IMR-90 (cell line): ENCODE measurements at regions not wholly inside any gene's neighbourhood (a gene's known extent, or its start where the extent isn't known, plus 50 kb on each side); places are given as distances from the start of the nearest gene placed in this dataset.

Experiments
- ATAC-seq: fragments of 200-7000 bp; cut with Tn5 transposase; 2 replicates; pipeline ENCODE4 v1.9.1; 2020; ENCODE audit warnings: low read depth, mild to moderate bottlenecking, moderate library complexity
- BruUV-seq: library from RNA; stranded (reverse); fragments of 400-500 nt; replicated peaks from 2 replicates; lab custom pipeline; 2021; lab: Mats Ljungman, UMichigan
- CTCF ChIA-PET: fragments of 300-600 bp; formaldehyde crosslinking; extraction: SDS; loops from one replicate; lab custom pipeline; 2021; ENCODE audit warnings: antibody characterized with exemption; lab: Yijun Ruan, JAX
- POLR2A ChIA-PET: fragments of 300-600 bp; sonication (Branson Sonifier 250); formaldehyde crosslinking; loops from one replicate; lab custom pipeline; 2022; ENCODE audit warnings: antibody characterized with exemption; ENCODE audit not compliant: unreplicated experiment; lab: Charles Lee
- DNase-seq: peaks from one replicate; pipeline ENCODE4 v3.0.0; 2013
- H2AFZ ChIP-seq: replicated peaks from 2 replicates; pipeline ENCODE3; 2013; ENCODE audit warnings: low read length, mild to moderate bottlenecking; ENCODE audit not compliant: poor library complexity
- H2AK5ac ChIP-seq: 2 replicates; pipeline ENCODE4 v1.6.1; 2013; ENCODE audit warnings: low read depth, low read length, inconsistent platforms
- H2AK9ac ChIP-seq: replicated peaks from 2 replicates; pipeline ENCODE3; 2013; ENCODE audit warnings: mild to moderate bottlenecking, low read depth, low read length, moderate library complexity; ENCODE audit not compliant: poor library complexity
- H2BK120ac ChIP-seq: 2 replicates; pipeline ENCODE4 v1.6.1; 2013; ENCODE audit warnings: low read depth, low read length, inconsistent platforms
- H2BK15ac ChIP-seq: 3 replicates; pipeline ENCODE4 v1.6.1; 2013; ENCODE audit warnings: low read depth, low read length, inconsistent platforms
- H2BK20ac ChIP-seq: 2 replicates; pipeline ENCODE4 v1.6.1; 2013; ENCODE audit warnings: low read depth, mild to moderate bottlenecking, inconsistent platforms, low read length, moderate library complexity
- H2BK5ac ChIP-seq: 2 replicates; pipeline ENCODE4 v1.6.1; 2013; ENCODE audit warnings: mild to moderate bottlenecking, low read depth, low read length, inconsistent platforms; ENCODE audit not compliant: poor library complexity, severe bottlenecking
- H3K14ac ChIP-seq: replicated peaks from 2 replicates; pipeline ENCODE4 v1.6.1; 2013; ENCODE audit warnings: low read depth, low read length, inconsistent platforms
- H3K18ac ChIP-seq: 2 replicates; pipeline ENCODE4 v1.6.1; 2013; ENCODE audit warnings: low read depth, low read length, control low read depth
- H3K23ac ChIP-seq: 2 replicates; pipeline ENCODE4 v1.6.1; 2013; ENCODE audit warnings: low read depth, low read length, inconsistent platforms
- H3K27ac ChIP-seq: 2 replicates; pipeline ENCODE4 v1.5.1; 2013; ENCODE audit warnings: mild to moderate bottlenecking, control low read depth, low read length; ENCODE audit not compliant: insufficient read depth
- H3K27me3 ChIP-seq: 2 replicates; pipeline ENCODE4 v1.6.1; 2013; ENCODE audit warnings: low read length; ENCODE audit not compliant: control insufficient read depth, insufficient read depth
- H3K36me3 ChIP-seq: 2 replicates; pipeline ENCODE4 v1.6.1; 2013; ENCODE audit warnings: low read length, mixed read lengths; ENCODE audit not compliant: control insufficient read depth, insufficient read depth
- H3K4ac ChIP-seq: 2 replicates; pipeline ENCODE4 v1.6.1; 2013; ENCODE audit warnings: low read depth, low read length, inconsistent platforms
- H3K4me1 ChIP-seq: 2 replicates; pipeline ENCODE4 v1.6.1; 2013; ENCODE audit warnings: low read length, mixed read lengths; ENCODE audit not compliant: control insufficient read depth, insufficient read depth
- H3K4me2 ChIP-seq: 2 replicates; pipeline ENCODE4 v1.6.1; 2013; ENCODE audit warnings: low read depth, mild to moderate bottlenecking, control low read depth, low read length, moderate library complexity
- H3K4me3 ChIP-seq: 2 replicates; pipeline ENCODE4 v1.5.1; 2013; ENCODE audit warnings: low read depth, mild to moderate bottlenecking, control low read depth, low read length, moderate library complexity; ENCODE audit not compliant: insufficient read depth
- H3K56ac ChIP-seq: 2 replicates; pipeline ENCODE4 v1.6.1; 2013; ENCODE audit warnings: low read length, inconsistent platforms; ENCODE audit not compliant: insufficient read depth; ENCODE audit errors: extremely low read depth
- H3K79me1 ChIP-seq, 2 experiments: 2 replicates each; pipeline ENCODE4 v1.6.1; 2013; ENCODE audit warnings: low read length in 2 of 2, inconsistent platforms in 1 of 2, low read depth in 1 of 2
- H3K9ac ChIP-seq: 2 replicates; pipeline ENCODE4 v1.6.1; 2013; ENCODE audit warnings: low read depth, low read length, control low read depth
- H3K9me1 ChIP-seq: 2 replicates; pipeline ENCODE4 v1.6.1; 2013; ENCODE audit warnings: low read length, inconsistent platforms; ENCODE audit not compliant: insufficient read depth
- H3K9me3 ChIP-seq: 2 replicates; pipeline ENCODE4 v1.6.1; 2013; ENCODE audit warnings: low read length; ENCODE audit not compliant: control insufficient read depth, insufficient read depth
- H4K20me1 ChIP-seq: 2 replicates; pipeline ENCODE4 v1.6.1; 2013; ENCODE audit warnings: low read length, inconsistent platforms; ENCODE audit not compliant: insufficient read depth
- H4K5ac ChIP-seq: 2 replicates; pipeline ENCODE4 v1.6.1; 2013; ENCODE audit warnings: mild to moderate bottlenecking, low read depth, low read length, control low read depth
- H4K8ac ChIP-seq, 2 experiments: 2 replicates each; pipeline ENCODE4 v1.6.1; 2013; ENCODE audit warnings: low read depth in 2 of 2, low read length in 2 of 2, control low read depth in 1 of 2, inconsistent platforms in 1 of 2
- H4K91ac ChIP-seq: 2 replicates; pipeline ENCODE4 v1.6.1; 2013; ENCODE audit warnings: low read depth, low read length, inconsistent platforms; ENCODE audit not compliant: insufficient read depth
- CEBPB ChIP-seq: IDR thresholded peaks from 2 replicates; pipeline ENCODE4 v1.6.1; 2012; ENCODE audit warnings: low read depth, low read length, improper control_type of control experiment
- MAZ ChIP-seq: IDR thresholded peaks from 2 replicates; pipeline ENCODE4 v1.6.1; 2012; ENCODE audit warnings: low read depth, mild to moderate bottlenecking, low read length, improper control_type of control experiment, moderate library complexity, borderline replicate concordance
- MXI1 ChIP-seq: IDR thresholded peaks from 2 replicates; pipeline ENCODE4 v1.6.1; 2012; ENCODE audit warnings: low read depth, mild to moderate bottlenecking, low read length, moderate library complexity, borderline replicate concordance
- WGBS, 2 experiments: methylation state at CpG; one replicate each; pipeline versions ENCODE4 v1.1.5 to v1.1.7; 2013; ENCODE audit warnings: missing lambda C conversion rate in 2 of 2; ENCODE audit not compliant: insufficient read length in 1 of 2; ENCODE audit errors: extremely low coverage in 2 of 2; 5-methylcytosine and 5-hydroxymethylcytosine counted together
- dilution Hi-C: fragments of 300-500 bp; cut with HindIII; formaldehyde crosslinking; loops from one replicate; pipeline ENCODE4 v1.14.3; 2018; ENCODE audit warnings: low sequenced_read_pairs; ENCODE audit not compliant: unreplicated experiment
- in situ Hi-C: fragments of 300-500 bp; cut with MboI; formaldehyde crosslinking; loops from 3 replicates; pipeline ENCODE4 v1.14.3; 2019; ENCODE audit warnings: low sequenced_read_pairs, inconsistent platforms, mixed read lengths
- intact Hi-C: fragments of 100-400 bp; cut with micrococcal nuclease; formaldehyde crosslinking; loops from 2 replicates; pipeline ENCODE4 v1.10.0; 2022

DNA sequence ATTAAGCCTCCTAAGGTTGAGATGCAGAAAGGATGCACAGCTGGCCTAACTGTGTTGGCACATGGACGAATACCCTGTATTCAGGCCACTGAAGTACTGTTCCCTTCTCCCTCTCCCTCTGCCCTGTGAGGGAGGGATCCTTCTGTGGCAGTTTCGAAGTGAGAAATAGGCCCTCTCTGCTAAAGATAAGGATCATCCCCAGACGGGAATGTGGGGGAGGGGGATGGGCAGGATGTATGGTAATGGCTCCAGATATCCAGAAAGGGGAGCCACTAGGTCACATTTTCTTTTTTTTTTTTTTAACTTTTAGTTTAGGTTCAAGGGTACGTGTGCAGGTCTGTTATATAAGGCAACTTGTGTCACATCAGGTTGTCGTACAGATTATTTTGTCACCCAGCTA lies 463.1 kb downstream of the TBL1XR1 start:
- Histone ChIP-seq H4K8ac (no peak overlapping the region), H2AFZ (no peak overlapping the region), H3K9me3 (no peaks in the 10 kb centered on the region), H3K4me1 (no peaks in the 10 kb centered on the region), H3K9me1 (no peaks in the 10 kb centered on the region), H3K23ac (no peak overlapping the region), H3K36me3 (no peaks in the 10 kb centered on the region), H3K4me3 (no peak overlapping the region), H4K20me1 (no peaks in the 10 kb centered on the region), H3K27me3 (no peaks in the 10 kb centered on the region), H3K18ac (no peak overlapping the region), H3K27ac (no peak overlapping the region), H3K9ac (no peak overlapping the region), H3K4ac (no peak overlapping the region), H2BK5ac (no peak overlapping the region), H2BK20ac (no peak overlapping the region), H3K56ac (no peak overlapping the region), H4K5ac (no peak overlapping the region), H2AK5ac (no peak overlapping the region), H3K79me1 (no peaks in the 10 kb centered on the region), H3K14ac (no peak overlapping the region), H2BK15ac (no peak overlapping the region), H4K91ac (no peak overlapping the region), H2AK9ac (no peak overlapping the region), H3K4me2 (no peak overlapping the region), H2BK120ac (no peak overlapping the region)
- dilution Hi-C loops: no loop called here
- BruUV-seq: no TSS peak
- DNase-seq (no peak), ATAC-seq (no peak)
- TF ChIP-seq MXI1 (no peak), MAZ (no peak), CEBPB (no peak)
- WGBS, 2 experiments: no CpG with 5 or more reads among the region's 5 CpGs
- intact Hi-C loops: no loop called here
- in situ Hi-C loops: no loop called here
- ChIA-PET CTCF (interaction anchor here (1.1 kb wide), 1 partner anchor 83 kb away, joined by 9 read pairs; no protein-coding TSS in a partner anchor), POLR2A (no interaction called here)
